HUES6 (cell line): ENCODE measurements at regions not wholly inside any gene's neighbourhood (a gene's known extent, or its start where the extent isn't known, plus 50 kb on each side); places are given as distances from the start of the nearest gene placed in this dataset.
"Not testable (repeated sequence)": the region's sequence is repeated elsewhere in the genome, so short reads cannot be mapped to it uniquely, and the experiment has no call there.

Experiments
- H3K27ac ChIP-seq: 2 replicates; pipeline ENCODE4 v1.7.0; 2013; ENCODE audit warnings: low read depth, mild to moderate bottlenecking, low read length, inconsistent platforms
- H3K27me3 ChIP-seq: 2 replicates; pipeline ENCODE4 v1.6.1; 2013; ENCODE audit warnings: low read length; ENCODE audit not compliant: control insufficient read depth, insufficient read depth
- H3K36me3 ChIP-seq: 2 replicates; pipeline ENCODE4 v1.6.1; 2013; ENCODE audit warnings: low read length; ENCODE audit not compliant: control insufficient read depth, insufficient read depth
- H3K4me1 ChIP-seq: 2 replicates; pipeline ENCODE4 v1.6.1; 2013; ENCODE audit warnings: low read length; ENCODE audit not compliant: control insufficient read depth, insufficient read depth
- H3K4me3 ChIP-seq: 2 replicates; pipeline ENCODE4 v1.5.1; 2013; ENCODE audit warnings: low read depth, low read length
- H3K9ac ChIP-seq: one replicate; pipeline ENCODE4 v1.6.1; 2013; ENCODE audit warnings: mild to moderate bottlenecking, low read length
- H3K9me3 ChIP-seq: 2 replicates; pipeline ENCODE4 v1.6.1; 2013; ENCODE audit warnings: low read depth, low read length; ENCODE audit not compliant: control insufficient read depth, insufficient read depth

DNA sequence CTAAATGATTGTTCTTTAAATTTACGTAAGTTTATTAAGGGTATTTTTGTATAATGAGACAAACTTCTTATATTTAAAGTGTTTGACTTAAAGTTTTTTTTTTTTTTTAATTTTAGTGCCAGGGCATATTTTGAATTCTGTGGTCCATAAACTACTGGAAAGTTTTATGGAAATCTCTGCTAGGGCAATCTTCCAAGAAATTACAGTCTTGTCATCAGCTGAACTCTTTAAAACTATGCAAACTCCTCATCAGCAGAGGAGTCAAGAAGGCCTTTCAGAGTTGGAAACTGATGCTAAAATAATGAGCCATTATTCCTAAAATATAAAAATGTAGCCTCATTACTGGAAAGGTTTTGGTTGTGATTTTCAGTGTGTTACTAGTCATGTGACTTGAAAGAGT, 1201.9 kb downstream of the BRINP3 start:
- no peaks in the 10 kb centered on the region for H3K36me3 ChIP-seq
- no peak overlapping the region for H3K9ac ChIP-seq
- H3K27ac ChIP-seq = no peak overlapping the region
- H3K9me3 ChIP-seq = no peaks in the 10 kb centered on the region
- no peak overlapping the region for H3K4me3 ChIP-seq
- no peaks in the 10 kb centered on the region for H3K4me1 ChIP-seq
- no peaks in the 10 kb centered on the region for H3K27me3 ChIP-seq

DNA sequence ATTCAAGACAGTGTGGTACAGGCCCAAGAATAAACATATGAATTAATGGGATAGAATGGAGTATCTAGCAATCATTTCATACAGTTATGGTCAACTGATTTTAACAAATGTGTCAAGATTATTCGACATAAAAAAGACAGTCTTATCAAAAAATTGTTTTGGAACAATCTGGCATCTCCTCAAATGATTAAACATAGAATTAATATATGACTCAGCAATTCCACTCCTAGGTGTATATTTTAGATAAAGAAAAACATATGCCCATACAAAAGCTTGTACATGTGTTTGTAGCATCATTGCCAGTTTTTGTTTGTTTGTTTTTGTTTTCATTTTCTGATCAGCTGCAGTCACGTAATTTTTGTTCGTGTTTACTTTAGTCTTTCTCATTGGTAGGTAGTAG, 1188.3 kb downstream of the BRINP3 start:
- H3K4me1 ChIP-seq = no peaks in the 10 kb centered on the region
- no peak overlapping the region for H3K27ac ChIP-seq
- H3K9ac ChIP-seq = no peak overlapping the region
- no peak overlapping the region for H3K4me3 ChIP-seq
- no peaks in the 10 kb centered on the region for H3K9me3 ChIP-seq
- H3K36me3 ChIP-seq = no peaks in the 10 kb centered on the region
- H3K27me3 ChIP-seq = no peaks in the 10 kb centered on the region

DNA sequence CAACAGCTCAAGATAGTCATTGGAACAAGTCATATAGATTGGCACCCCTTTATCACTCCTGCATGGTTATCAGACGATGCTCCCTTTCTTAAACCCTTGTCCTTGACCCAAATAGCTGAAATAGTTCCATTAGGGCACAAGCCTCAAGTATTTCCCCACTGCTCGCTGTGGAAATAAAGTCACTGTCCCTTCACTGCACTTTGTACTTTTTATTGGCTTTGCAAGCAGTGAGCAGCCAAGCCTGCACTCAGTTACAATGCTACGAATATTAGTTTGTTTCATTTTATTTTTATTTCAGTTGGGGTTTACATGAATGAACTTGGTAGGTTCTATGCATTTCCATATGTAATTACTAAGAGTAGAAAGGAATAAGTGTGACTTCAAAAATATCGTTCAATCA, 1176.4 kb downstream of the BRINP3 start:
- H3K36me3 ChIP-seq = no peaks in the 10 kb centered on the region
- H3K9me3 ChIP-seq = no peaks in the 10 kb centered on the region
- no peaks in the 10 kb centered on the region for H3K27me3 ChIP-seq
- H3K27ac ChIP-seq = no peak overlapping the region
- H3K9ac ChIP-seq = no peak overlapping the region
- no peak overlapping the region for H3K4me3 ChIP-seq
- H3K4me1 ChIP-seq = no peaks in the 10 kb centered on the region

DNA sequence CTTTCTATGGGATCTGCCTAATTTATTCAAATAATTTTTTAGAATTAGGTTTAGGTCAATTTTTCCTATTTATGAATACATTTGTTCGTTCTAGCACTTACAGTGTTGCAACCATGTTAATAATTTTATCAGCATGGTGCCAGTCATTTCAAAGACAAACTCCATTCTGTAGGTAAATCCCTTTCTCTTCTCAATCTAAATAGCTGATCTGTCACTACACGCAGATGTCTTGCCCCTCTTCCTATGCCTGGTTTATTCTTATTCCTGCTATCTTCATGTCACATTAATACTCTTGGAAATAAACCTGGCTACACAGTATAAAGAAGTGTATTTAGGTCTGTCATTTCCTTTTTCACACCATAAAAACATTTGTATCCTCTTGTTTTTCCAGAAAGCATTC, 1172.4 kb downstream of the BRINP3 start:
- Histone ChIP-seq H3K9me3 (no peaks in the 10 kb centered on the region), H3K27ac (no peak overlapping the region), H3K4me1 (no peaks in the 10 kb centered on the region), H3K36me3 (no peaks in the 10 kb centered on the region), H3K4me3 (no peak overlapping the region), H3K9ac (no peak overlapping the region), H3K27me3 (no peaks in the 10 kb centered on the region)

DNA sequence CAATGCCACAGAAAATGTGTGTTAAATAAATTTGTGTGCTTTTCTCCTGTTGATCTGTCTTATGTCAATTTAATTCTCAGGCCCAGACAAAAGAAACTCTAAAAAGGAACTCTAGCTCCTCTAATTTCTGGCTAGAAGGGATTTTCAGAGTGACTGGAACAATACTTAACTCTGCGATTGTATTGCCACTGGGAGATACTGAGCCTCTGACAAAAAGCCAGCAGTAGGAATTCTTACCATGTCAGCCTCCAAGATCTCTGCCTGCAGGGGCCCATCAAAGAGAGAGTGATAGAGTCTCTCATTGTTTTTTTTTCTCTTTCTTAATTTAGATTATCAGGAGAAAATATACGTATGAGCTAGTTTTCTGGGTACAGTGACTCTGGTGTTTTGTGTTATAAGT, 1165.7 kb downstream of the BRINP3 start:
- peaks cover 26% of the 10 kb centered on the region for H3K4me1 ChIP-seq
- H3K4me3 ChIP-seq = no peak overlapping the region
- H3K9ac ChIP-seq = no peak overlapping the region
- H3K27me3 ChIP-seq = no peaks in the 10 kb centered on the region
- no peak overlapping the region for H3K27ac ChIP-seq
- no peaks in the 10 kb centered on the region for H3K36me3 ChIP-seq
- H3K9me3 ChIP-seq = no peaks in the 10 kb centered on the region

DNA sequence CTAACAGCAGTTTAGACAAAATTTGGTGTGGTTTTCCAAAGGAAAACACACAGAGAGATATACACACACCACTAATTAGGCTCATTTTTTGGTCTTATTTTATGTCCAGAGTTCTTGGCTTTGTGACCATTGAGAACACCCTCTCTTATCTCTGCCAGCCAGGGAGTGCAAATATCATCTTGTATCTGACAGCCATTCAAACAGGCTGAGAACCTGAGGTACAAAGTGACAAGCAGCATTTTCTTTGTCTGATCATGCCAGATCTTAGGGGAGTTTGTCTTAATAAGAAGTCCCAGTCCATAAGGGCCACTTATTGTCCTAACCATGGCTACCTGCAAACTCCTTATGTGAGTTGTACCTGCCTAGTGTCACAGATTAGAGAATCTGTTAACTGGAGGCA, 1165.2 kb downstream of the BRINP3 start:
- Histone ChIP-seq H3K9ac (no peak overlapping the region), H3K27me3 (no peaks in the 10 kb centered on the region), H3K9me3 (no peaks in the 10 kb centered on the region), H3K4me1 (peaks cover 26% of the 10 kb centered on the region), H3K27ac (no peak overlapping the region), H3K36me3 (no peaks in the 10 kb centered on the region), H3K4me3 (no peak overlapping the region)

DNA sequence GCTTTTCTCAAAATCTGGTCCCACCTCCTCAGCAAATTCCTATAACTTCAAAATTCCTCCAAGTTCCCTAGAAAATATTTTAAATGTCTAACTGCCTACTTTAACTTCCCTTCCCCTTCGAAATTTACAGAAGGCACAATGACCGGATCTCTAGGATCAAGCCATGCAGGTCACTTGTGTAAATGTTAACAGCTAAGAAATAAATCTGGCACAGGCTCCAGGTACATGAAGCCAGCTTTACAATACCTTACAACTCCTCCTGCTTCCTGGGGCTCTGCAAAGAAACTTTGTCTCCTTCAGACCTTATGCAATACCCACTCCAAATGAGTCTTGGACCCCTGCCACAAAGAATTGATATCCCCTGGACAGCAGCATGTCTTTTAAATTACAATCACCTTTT, 1164.2 kb downstream of the BRINP3 start:
- H3K27me3 ChIP-seq = no peaks in the 10 kb centered on the region
- H3K9ac ChIP-seq = no peak overlapping the region
- H3K9me3 ChIP-seq = no peaks in the 10 kb centered on the region
- no peak overlapping the region for H3K4me3 ChIP-seq
- no peaks in the 10 kb centered on the region for H3K36me3 ChIP-seq
- H3K4me1 ChIP-seq = peaks cover 26% of the 10 kb centered on the region
- no peak overlapping the region for H3K27ac ChIP-seq

DNA sequence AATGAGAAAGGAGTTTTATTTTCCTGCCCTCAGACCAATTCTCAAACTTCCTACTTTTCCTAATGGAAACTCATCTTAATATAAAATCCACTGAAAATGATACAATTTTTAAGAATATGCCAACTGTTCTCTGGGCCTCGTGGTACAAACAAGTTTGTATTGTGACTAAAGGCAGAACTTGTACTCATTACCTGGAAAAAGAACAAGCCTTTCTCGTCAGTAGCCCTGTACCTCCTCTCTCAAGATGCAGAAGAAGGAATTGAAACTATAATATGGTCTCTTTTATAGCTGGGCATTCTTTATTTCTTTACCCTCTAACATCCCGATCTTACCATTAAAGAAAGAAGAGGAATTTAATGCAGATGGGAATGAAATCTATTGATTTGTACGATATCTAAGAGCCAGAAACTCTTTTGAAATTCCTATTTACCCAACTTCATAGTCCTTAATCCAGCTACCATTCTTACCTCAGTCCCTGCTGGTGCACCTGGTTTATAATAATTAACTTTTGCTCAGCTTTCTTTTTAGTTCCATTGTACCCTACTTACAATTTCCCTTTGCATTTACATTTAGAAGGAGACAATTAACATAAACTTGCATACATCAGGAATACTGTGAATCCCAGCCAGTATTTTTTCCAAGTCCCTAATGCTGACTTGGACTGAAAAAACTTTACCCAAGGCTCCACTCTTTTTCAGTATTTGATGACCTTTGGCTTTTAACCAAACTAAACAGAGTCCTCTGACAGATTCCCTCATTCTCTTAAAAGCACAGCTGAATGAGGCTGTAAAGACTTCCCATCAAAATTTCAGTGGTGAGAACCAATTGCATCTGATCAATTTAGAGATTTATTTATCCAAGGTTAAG, 1162.4 kb downstream of the BRINP3 start:
- Histone ChIP-seq H3K9me3 (no peaks in the 10 kb centered on the region), H3K9ac (no peak overlapping the region), H3K4me1 (peaks cover 26% of the 10 kb centered on the region), H3K27me3 (no peaks in the 10 kb centered on the region), H3K27ac (no peak overlapping the region), H3K36me3 (no peaks in the 10 kb centered on the region), H3K4me3 (no peak overlapping the region)

DNA sequence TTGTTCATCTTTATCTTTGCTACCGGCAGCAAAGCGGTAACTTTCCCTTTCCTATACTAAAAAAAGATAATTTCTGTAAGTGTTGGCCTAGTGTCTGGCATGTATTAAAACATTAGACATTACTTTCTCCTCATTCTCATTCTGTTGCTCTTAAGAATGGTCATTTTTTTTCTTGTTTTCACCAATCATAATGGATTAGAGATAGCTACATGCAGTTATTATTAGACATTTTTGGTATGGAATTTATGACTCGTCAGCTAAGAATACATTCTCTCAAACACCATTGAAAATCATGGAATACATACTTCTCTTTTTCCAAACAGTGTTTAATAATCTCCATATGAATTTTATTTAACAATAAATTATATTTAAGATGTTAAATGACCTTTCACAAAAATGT, 1154.6 kb downstream of the BRINP3 start:
- H3K4me1 ChIP-seq = no peaks in the 10 kb centered on the region
- no peaks in the 10 kb centered on the region for H3K27me3 ChIP-seq
- H3K4me3 ChIP-seq = no peak overlapping the region
- H3K9me3 ChIP-seq = no peaks in the 10 kb centered on the region
- H3K9ac ChIP-seq = no peak overlapping the region
- H3K27ac ChIP-seq = no peak overlapping the region
- no peaks in the 10 kb centered on the region for H3K36me3 ChIP-seq

DNA sequence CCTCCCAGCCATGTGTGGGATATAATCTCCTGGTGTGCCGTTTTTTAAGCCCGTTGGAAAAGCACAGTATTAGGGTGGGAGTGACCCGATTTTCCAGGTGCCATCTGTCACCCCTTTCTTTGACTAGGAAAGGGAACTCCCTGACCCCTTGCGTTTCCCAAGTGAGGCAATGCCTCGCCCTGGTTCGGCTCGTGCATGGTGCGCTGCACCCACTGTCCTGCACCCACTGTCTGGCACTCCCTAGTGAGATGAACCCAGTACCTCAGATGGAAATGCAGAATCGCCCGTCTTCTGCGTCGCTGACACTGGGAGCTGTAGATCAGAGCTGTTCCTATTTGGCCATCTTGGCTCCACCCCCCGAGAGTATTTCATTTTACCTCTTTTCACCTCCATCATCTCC, 1146.6 kb downstream of the BRINP3 start:
- H3K9ac ChIP-seq, H3K4me1 ChIP-seq, H3K9me3 ChIP-seq, H3K27me3 ChIP-seq, H3K4me3 ChIP-seq, H3K36me3 ChIP-seq, H3K27ac ChIP-seq: not testable (repeated sequence)

DNA sequence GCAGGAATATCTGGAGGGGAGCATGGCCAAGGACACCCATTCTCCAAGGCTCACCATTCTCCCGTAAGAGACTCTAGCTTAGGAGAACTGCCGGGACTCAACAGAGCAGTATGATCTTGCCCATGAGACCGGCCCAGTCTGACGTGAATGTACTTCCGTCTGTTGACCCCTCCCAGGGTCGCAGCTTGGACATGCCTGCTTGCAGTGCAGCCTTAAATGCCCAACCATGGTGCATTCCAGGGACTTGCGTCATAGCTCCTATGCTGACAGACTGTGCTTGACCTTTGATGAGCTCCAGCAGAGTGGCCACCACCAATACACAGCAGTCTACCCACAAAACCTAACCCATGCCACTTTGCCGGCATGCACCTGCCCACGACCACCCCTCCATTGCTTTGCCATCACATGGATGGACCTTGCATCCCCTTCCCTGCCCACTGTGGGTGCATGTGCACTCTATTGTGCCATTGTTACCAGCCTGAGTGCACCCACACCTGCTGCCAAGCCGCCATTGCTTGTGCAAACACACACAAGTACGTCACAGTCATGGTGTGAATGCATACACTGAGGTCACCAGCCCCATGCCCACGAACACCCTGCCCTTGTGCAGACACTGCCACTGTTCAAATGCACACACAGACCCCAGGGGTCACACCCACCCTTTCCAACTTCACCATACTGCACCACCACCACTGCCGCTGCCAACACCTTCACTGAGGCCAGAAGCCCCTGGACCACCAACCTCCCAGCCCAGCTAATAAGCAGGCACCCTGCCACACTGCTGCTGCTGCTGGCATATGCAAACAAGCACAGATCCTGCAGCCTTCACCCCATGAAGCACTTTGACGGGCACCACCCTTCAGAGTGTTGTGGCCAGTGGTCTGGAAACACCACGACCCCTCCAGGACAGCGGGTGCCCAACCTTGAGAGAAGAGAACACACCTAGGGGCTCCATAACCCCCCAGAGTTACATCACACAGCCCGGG, 1141.3 kb downstream of the BRINP3 start:
- Histone ChIP-seq H3K9ac (no peak overlapping the region), H3K4me3 (no peak overlapping the region), H3K27ac (no peak overlapping the region), H3K4me1 (no peaks in the 10 kb centered on the region), H3K36me3 (no peaks in the 10 kb centered on the region), H3K27me3 (no peaks in the 10 kb centered on the region), H3K9me3 (no peaks in the 10 kb centered on the region)
